ENCODE measurements at regions not wholly inside any gene's neighbourhood (a gene's known extent, or its start where the extent isn't known, plus 50 kb on each side); places are given as distances from the start of the nearest gene placed in this dataset.

DNA sequence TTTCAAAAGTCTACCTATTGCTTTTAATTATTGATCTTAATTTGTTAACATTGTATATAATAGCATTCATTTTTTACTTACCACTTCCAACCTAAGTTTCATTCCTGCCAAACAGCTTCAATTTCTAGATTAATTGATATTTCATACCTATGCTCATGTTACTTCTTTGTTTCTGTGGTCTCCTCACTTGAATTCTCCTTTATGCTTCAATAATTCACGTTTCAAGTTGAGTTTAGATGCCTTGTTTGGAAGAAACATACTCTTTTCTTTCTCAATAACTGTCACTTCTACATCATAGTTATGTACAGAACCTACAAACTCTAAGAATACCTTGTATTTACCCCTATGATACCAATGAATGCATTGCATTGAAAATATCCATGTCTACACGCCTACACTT, 862.2 kb upstream of the LRATD1 start:
- TF ChIP-seq CTCF (conservative IDR thresholded peaks at IDR 0.05; ENCODE audit: low read length) (no peak), EZH2phosphoT487 (IDR thresholded peaks at IDR 0.05; ENCODE audit: borderline replicate concordance, low read depth, low read length) (no peak)
